NB4 (cell line): ENCODE measurements at regions not wholly inside any gene's neighbourhood (a gene's known extent, or its start where the extent isn't known, plus 50 kb on each side); places are given as distances from the start of the nearest gene placed in this dataset.

Experiments used
- DNase-seq: peaks from one replicate; pipeline ENCODE4 v3.0.0; 2010; ENCODE audit warnings: low read depth
- H3K4me3 ChIP-seq: one replicate; pipeline ENCODE4 v1.5.1; 2011; ENCODE audit warnings: mild to moderate bottlenecking, low read depth, low read length, moderate library complexity
- MYC ChIP-seq: IDR thresholded peaks from 2 replicates; pipeline ENCODE4 v1.6.1; 2011; ENCODE audit warnings: low read depth, low read length
- POLR2A ChIP-seq: IDR thresholded peaks from 2 replicates; pipeline ENCODE4 v1.6.1; 2011; ENCODE audit warnings: mild to moderate bottlenecking; ENCODE audit not compliant: insufficient read length; ENCODE audit errors: extremely low read depth
- TF ChIP-seq, protein P1 (sequence below): IDR thresholded peaks from one replicate; pipeline ENCODE4 v1.5.1; 2012; ENCODE audit warnings: low read depth, low read length
- TF ChIP-seq, protein P2 (sequence below): IDR thresholded peaks from 2 replicates; pipeline ENCODE4 v1.6.1; 2011; ENCODE audit warnings: low read depth, low read length

DNA sequence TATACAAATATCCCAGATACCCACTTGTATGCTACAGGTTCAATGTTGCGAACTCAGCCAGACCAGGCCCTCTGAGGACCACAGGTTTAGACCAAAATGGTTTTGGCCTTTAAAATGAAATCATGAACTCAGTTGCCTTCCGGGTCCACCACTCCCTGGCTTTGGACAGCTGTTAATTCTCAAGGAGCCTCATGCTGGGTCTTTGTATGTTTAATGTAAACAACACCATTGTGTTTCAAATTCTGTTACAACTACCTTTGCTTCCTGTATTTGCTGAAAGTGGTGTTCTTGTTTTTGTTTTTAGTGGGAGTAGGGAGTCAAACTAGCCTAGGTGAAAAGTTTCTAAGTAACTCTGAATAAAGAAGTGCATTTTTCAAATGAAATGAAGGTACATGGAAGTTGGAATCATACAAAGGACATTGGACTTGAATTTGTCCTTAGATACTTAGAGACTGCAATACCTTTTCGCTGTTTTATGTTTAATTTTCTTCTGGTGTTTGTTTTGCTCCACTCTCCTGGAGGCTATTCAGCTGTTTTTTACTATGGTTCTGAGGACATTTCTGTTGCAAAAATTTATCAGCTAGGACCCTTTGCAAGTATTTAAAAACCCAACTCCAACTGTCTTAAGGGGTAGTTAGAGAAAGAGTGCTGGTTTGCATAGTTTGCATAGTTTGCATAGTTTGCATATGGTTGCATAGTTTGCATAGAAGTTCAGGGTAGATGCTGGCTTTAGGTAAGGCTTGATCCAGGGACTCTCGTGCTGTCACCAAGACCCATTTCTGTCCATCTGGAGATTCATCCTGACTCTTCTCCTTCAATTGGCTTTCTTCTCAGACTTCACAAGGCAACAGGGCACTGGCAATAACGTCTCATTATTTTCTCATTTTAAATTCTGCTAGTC is 70.1 kb downstream of the MID1IP1 start:
- DNase-seq, result no peak
- no peak overlapping the region for H3K4me3 ChIP-seq
- no peak for TF ChIP-seq POLR2A
- TF ChIP-seq, protein P1, sequence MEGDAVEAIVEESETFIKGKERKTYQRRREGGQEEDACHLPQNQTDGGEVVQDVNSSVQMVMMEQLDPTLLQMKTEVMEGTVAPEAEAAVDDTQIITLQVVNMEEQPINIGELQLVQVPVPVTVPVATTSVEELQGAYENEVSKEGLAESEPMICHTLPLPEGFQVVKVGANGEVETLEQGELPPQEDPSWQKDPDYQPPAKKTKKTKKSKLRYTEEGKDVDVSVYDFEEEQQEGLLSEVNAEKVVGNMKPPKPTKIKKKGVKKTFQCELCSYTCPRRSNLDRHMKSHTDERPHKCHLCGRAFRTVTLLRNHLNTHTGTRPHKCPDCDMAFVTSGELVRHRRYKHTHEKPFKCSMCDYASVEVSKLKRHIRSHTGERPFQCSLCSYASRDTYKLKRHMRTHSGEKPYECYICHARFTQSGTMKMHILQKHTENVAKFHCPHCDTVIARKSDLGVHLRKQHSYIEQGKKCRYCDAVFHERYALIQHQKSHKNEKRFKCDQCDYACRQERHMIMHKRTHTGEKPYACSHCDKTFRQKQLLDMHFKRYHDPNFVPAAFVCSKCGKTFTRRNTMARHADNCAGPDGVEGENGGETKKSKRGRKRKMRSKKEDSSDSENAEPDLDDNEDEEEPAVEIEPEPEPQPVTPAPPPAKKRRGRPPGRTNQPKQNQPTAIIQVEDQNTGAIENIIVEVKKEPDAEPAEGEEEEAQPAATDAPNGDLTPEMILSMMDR, result no peak

DNA sequence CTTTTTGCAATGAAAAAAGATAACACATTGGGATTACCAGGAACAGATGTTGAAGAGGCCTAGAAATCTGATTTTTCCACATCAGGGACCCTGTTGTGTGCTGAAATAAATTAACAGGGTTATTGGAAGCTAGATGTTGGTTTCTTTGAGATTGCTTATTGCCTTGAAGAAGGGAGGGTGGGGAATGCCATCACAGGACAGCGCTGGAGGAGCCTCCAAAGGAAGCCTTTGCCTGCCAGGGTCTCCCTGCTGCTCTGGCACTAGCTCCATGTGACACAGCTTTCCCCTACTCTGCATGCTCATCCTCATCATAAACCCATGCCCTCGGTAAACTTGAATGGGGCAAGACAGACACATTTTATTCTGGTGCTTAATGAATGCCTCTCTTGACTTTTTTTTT is 76.1 kb downstream of the MID1IP1 start:
- H3K4me3 ChIP-seq, result no peak overlapping the region
- TF ChIP-seq POLR2A (no peak), MYC (no peak)
- TF ChIP-seq, protein P2, sequence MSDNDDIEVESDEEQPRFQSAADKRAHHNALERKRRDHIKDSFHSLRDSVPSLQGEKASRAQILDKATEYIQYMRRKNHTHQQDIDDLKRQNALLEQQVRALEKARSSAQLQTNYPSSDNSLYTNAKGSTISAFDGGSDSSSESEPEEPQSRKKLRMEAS, result no peak
- TF ChIP-seq, protein P1, result no peak

DNA sequence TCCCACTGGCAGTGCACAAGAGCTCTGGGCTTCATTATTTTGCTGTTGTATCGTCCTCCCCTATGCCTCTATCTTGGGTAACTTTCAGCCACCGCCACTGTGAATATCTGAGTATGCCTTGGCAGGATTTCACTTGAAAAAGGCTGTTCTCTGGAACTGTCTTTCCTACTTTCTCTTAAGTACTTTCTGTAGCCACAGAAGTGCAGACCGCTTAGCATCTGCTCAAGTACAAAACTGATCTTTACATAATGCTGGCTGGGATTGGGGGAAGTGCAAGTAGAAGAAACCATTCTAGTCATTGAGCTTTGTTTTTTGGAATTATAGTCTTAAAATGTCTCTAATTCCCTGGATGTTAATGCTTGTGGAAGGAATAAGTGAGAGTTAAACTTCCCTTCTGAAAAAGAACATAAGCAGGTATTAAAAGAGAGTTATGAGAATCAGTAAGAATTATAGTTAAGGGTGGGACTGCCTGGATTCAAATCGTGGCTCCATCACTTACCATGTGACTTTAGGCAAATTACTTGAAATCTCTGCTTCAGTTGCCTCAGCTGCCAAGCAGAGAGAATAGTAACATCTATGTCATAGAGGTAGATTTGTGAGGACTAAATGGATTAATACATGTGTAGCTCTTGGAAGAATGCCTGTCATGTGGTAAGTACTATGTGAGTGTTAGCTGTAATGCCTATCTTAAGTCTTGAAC is 77.5 kb downstream of the MID1IP1 start:
- TF ChIP-seq, protein P2, result no peak
- TF ChIP-seq POLR2A (no peak), MYC (no peak)
- TF ChIP-seq, protein P1, result no peak
- H3K4me3 ChIP-seq, result no peak overlapping the region
- DNase-seq, result peak; percentile 17

More for the DNA sequence above, 76.1 kb downstream of the MID1IP1 start:
- no peak for DNase-seq

DNA sequence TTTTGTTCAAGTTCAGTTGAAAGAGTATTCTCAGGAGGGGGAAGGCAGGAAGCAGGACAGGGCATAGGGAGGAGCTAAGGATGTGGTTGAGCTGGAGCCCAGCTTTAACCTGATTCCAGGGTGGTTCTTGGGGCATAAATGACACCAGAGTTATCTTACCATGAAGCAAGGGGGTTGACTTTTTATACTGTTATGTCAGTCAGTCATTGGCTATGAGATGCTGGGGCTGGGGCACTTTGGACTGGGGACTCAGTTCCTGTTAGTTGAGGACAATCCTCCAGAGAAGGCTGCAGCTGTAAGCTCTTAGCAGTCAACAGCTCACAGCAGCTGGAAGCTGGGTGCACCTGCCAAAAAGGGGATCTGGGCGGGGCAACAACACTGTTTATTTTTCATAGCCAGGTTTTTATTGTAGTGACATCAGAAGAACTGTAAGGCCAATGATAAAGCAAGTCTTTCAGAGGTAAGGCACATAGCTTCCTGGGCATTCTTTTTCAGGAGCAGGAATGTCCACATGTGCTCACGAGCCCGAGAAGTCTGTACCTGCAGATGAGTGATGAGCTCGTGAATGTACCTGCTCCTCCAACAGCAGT is 78.5 kb downstream of the MID1IP1 start:
- peak overlapping the region; percentile 35 for H3K4me3 ChIP-seq
- TF ChIP-seq POLR2A (no peak), MYC (no peak)
- TF ChIP-seq, protein P2, result no peak
- TF ChIP-seq, protein P1, result no peak
- DNase-seq, result peak; percentile 88

DNA sequence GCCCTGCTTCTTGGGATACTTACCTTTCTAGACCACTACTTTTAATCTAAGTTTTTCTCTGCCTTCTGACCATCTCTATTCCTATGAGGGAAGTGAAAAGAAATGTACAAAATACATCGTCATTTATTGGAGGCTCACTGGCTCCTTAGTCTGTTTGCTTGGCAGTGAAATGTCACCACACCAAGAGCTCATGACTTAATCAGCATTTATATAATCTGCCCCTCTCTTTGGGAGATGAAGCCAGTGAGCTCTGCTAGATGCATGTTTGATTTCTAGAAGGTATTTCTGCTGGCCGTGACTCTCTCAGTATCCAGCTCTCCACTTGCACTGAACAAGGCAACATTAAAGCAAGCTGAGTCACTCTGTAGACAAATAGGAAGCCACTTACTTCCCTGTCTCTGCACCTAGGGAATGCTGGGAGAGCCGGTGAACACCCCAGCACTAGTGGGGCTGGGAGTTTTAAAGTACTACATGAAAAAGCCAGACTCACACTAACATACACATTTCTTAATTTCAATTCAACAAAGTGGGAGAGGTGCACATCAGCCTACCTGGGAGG is 79.1 kb downstream of the MID1IP1 start:
- H3K4me3 ChIP-seq, result peak overlapping the region; percentile 35
- TF ChIP-seq POLR2A (no peak), MYC (no peak)
- TF ChIP-seq, protein P1, result no peak
- TF ChIP-seq, protein P2, result no peak
- DNase-seq, result peak; percentile 44
